ENCODE measurements at regions not wholly inside any gene's neighbourhood (a gene's known extent, or its start where the extent isn't known, plus 50 kb on each side); places are given as distances from the start of the nearest gene placed in this dataset.
"Not testable (repeated sequence)": the region's sequence is repeated elsewhere in the genome, so short reads cannot be mapped to it uniquely, and the experiment has no call there.

DNA sequence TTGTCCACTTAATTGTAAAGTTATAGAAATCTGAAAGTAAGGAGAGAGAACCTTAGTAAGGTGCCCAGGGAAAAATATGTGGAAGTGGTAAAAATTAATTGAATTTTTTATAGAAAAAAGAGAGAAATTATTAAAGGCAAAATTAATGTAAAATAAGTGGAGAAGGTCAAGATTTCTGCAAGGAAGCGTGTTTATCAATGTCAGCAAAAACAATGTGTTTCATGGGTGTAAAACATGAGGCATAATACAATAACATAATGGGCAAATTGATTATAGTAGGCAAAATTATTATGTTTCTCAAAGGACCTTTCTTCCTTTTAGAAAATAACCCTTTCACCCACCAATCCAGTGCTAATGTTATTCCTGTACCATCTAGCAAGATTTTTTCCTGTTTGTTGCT, 1520.1 kb downstream of the REEP3 start:
- Histone ChIP-seq H3K27me3 (ENCODE audit: control insufficient read depth in 1 of 2, insufficient read depth in 1 of 2, low read length in 2 of 2) (no peaks in the 10 kb centered on the region), H2BK120ac (ENCODE audit: low read depth, low read length) (no peak overlapping the region), H2AK5ac (ENCODE audit: low read length, severe bottlenecking) (no peak overlapping the region), H4K91ac (ENCODE audit: low read length) (no peak overlapping the region), H3K14ac (ENCODE audit: low read length in 2 of 2) (no peak overlapping the region), H3K18ac (ENCODE audit: low read depth in 1 of 2, low read length in 2 of 2) (no peak overlapping the region), H3K4me3 (ENCODE audit: insufficient read depth in 1 of 2, low read depth in 1 of 2, low read length in 2 of 2) (no peak overlapping the region), H3K9ac (ENCODE audit: low read length) (no peak overlapping the region), H3K27ac (ENCODE audit: low read length, poor library complexity, severe bottlenecking) (no peak overlapping the region), H3K23ac (ENCODE audit: low read length in 2 of 2) (no peak overlapping the region), H3K4ac (ENCODE audit: low read depth in 1 of 2, low read length in 2 of 2) (no peak overlapping the region), H2BK12ac (ENCODE audit: low read length in 2 of 2) (no peak overlapping the region), H3K36me3 (ENCODE audit: control insufficient read depth in 1 of 2, insufficient read depth in 2 of 2, low read depth in 1 of 2, low read length in 2 of 2) (no peaks in the 10 kb centered on the region), H3K4me2 (ENCODE audit: low read length, poor library complexity, severe bottlenecking) (no peak overlapping the region), H4K8ac (ENCODE audit: low read length) (no peak overlapping the region), H3K4me1 (ENCODE audit: control insufficient read depth, insufficient read depth, low read depth, low read length) (no peaks in the 10 kb centered on the region), H2AFZ (ENCODE audit: low read depth, low read length) (no peak overlapping the region), H3K79me1 (replicated peaks; ENCODE audit: low read length, poor library complexity, severe bottlenecking) (no peaks in the 10 kb centered on the region), H3K9me3 (ENCODE audit: control insufficient read depth, low read length) (no peaks in the 10 kb centered on the region), H2BK15ac (ENCODE audit: low read depth, poor library complexity, severe bottlenecking) (no peak overlapping the region), H2BK5ac (ENCODE audit: low read depth, low read length, poor library complexity, severe bottlenecking) (no peak overlapping the region)
- DNase-seq = no peak
- WGBS = no CpG with 5 or more reads among the region's 1 CpG

- Histone ChIP-seq H2BK15ac (ENCODE audit: low read depth, poor library complexity, severe bottlenecking) (no peak overlapping the region), H3K27ac (ENCODE audit: low read length, poor library complexity, severe bottlenecking) (no peak overlapping the region), H3K18ac (ENCODE audit: low read depth in 1 of 2, low read length in 2 of 2) (no peak overlapping the region), H3K4me1 (ENCODE audit: control insufficient read depth, insufficient read depth, low read depth, low read length) (no peaks in the 10 kb centered on the region), H3K14ac (ENCODE audit: low read length in 2 of 2) (no peak overlapping the region), H3K23ac (ENCODE audit: low read length in 2 of 2) (no peak overlapping the region), H2BK120ac (ENCODE audit: low read depth, low read length) (no peak overlapping the region), H2AFZ (ENCODE audit: low read depth, low read length) (no peak overlapping the region), H2AK5ac (ENCODE audit: low read length, severe bottlenecking) (no peak overlapping the region), H2BK12ac (ENCODE audit: low read length in 2 of 2) (no peak overlapping the region), H2BK5ac (ENCODE audit: low read depth, low read length, poor library complexity, severe bottlenecking) (no peak overlapping the region), H3K79me1 (replicated peaks; ENCODE audit: low read length, poor library complexity, severe bottlenecking) (no peaks in the 10 kb centered on the region), H3K4ac (ENCODE audit: low read depth in 1 of 2, low read length in 2 of 2) (no peak overlapping the region), H3K4me2 (ENCODE audit: low read length, poor library complexity, severe bottlenecking) (no peak overlapping the region), H3K4me3 (ENCODE audit: insufficient read depth in 1 of 2, low read depth in 1 of 2, low read length in 2 of 2) (no peak overlapping the region), H3K9ac (ENCODE audit: low read length) (no peak overlapping the region), H3K36me3 (ENCODE audit: control insufficient read depth in 1 of 2, insufficient read depth in 2 of 2, low read depth in 1 of 2, low read length in 2 of 2) (no peaks in the 10 kb centered on the region), H3K9me3 (ENCODE audit: control insufficient read depth, low read length) (no peaks in the 10 kb centered on the region), H3K27me3 (ENCODE audit: control insufficient read depth in 1 of 2, insufficient read depth in 1 of 2, low read length in 2 of 2) (no peaks in the 10 kb centered on the region), H4K8ac (ENCODE audit: low read length) (no peak overlapping the region), H4K91ac (ENCODE audit: low read length) (no peak overlapping the region)
- no peak for DNase-seq
These were observed 1521.3 kb downstream of the REEP3 start for GRCh38 chr10:65042496-65042895.

DNA sequence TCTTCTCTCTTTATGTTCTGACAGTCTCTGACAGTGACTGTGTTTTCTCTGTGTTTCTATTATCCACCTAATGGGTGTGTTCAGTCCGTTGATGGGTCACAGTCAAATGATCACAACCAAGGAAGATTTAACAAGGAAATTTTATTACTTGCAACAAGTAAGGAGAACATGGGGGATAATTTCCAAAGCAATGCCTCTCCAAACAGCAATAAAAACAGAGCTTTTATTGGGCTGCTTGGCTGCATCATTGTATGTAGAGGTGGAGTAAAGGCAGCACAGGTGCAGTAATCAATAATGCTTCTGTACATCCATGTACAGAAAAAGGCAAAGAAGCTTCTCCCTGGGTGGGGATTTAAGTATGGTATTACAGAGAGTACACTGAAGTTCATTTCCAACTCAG, 1525.6 kb downstream of the REEP3 start:
- Histone ChIP-seq H2BK120ac (ENCODE audit: low read depth, low read length) (no peak overlapping the region), H3K14ac (ENCODE audit: low read length in 2 of 2) (no peak overlapping the region), H3K27ac (ENCODE audit: low read length, poor library complexity, severe bottlenecking) (no peak overlapping the region), H3K4me2 (ENCODE audit: low read length, poor library complexity, severe bottlenecking) (no peak overlapping the region), H3K4ac (ENCODE audit: low read depth in 1 of 2, low read length in 2 of 2) (no peak overlapping the region), H3K18ac (ENCODE audit: low read depth in 1 of 2, low read length in 2 of 2) (no peak overlapping the region), H3K27me3 (ENCODE audit: control insufficient read depth in 1 of 2, insufficient read depth in 1 of 2, low read length in 2 of 2) (no peaks in the 10 kb centered on the region), H3K4me3 (ENCODE audit: insufficient read depth in 1 of 2, low read depth in 1 of 2, low read length in 2 of 2) (no peak overlapping the region), H2AFZ (ENCODE audit: low read depth, low read length) (no peak overlapping the region), H3K4me1 (ENCODE audit: control insufficient read depth, insufficient read depth, low read depth, low read length) (no peaks in the 10 kb centered on the region), H2BK12ac (ENCODE audit: low read length in 2 of 2) (no peak overlapping the region), H4K91ac (ENCODE audit: low read length) (no peak overlapping the region), H3K79me1 (replicated peaks; ENCODE audit: low read length, poor library complexity, severe bottlenecking) (no peaks in the 10 kb centered on the region), H2AK5ac (ENCODE audit: low read length, severe bottlenecking) (no peak overlapping the region), H3K36me3 (ENCODE audit: control insufficient read depth in 1 of 2, insufficient read depth in 2 of 2, low read depth in 1 of 2, low read length in 2 of 2) (no peaks in the 10 kb centered on the region), H3K23ac (ENCODE audit: low read length in 2 of 2) (no peak overlapping the region), H2BK5ac (ENCODE audit: low read depth, low read length, poor library complexity, severe bottlenecking) (no peak overlapping the region), H3K9me3 (ENCODE audit: control insufficient read depth, low read length) (no peaks in the 10 kb centered on the region), H3K9ac (ENCODE audit: low read length) (no peak overlapping the region), H4K8ac (ENCODE audit: low read length) (no peak overlapping the region), H2BK15ac (ENCODE audit: low read depth, poor library complexity, severe bottlenecking) (no peak overlapping the region)
- no peak for DNase-seq
- 50% methylated on average over 1 of the region's 1 CpG for WGBS

- not testable (repeated sequence) for H3K4me2 ChIP-seq (ENCODE audit: low read length, poor library complexity, severe bottlenecking); H3K9me3 ChIP-seq (ENCODE audit: control insufficient read depth, low read length); H2AK5ac ChIP-seq (ENCODE audit: low read length, severe bottlenecking); H2BK5ac ChIP-seq (ENCODE audit: low read depth, low read length, poor library complexity, severe bottlenecking); H3K14ac ChIP-seq (ENCODE audit: low read length in 2 of 2); H2AFZ ChIP-seq (ENCODE audit: low read depth, low read length); H3K23ac ChIP-seq (ENCODE audit: low read length in 2 of 2); H3K36me3 ChIP-seq (ENCODE audit: control insufficient read depth in 1 of 2, insufficient read depth in 2 of 2, low read depth in 1 of 2, low read length in 2 of 2); H3K27ac ChIP-seq (ENCODE audit: low read length, poor library complexity, severe bottlenecking); H2BK120ac ChIP-seq (ENCODE audit: low read depth, low read length); DNase-seq; H3K4ac ChIP-seq (ENCODE audit: low read depth in 1 of 2, low read length in 2 of 2); H3K79me1 ChIP-seq (replicated peaks; ENCODE audit: low read length, poor library complexity, severe bottlenecking); H3K4me3 ChIP-seq (ENCODE audit: insufficient read depth in 1 of 2, low read depth in 1 of 2, low read length in 2 of 2); H3K18ac ChIP-seq (ENCODE audit: low read depth in 1 of 2, low read length in 2 of 2); H3K4me1 ChIP-seq (ENCODE audit: control insufficient read depth, insufficient read depth, low read depth, low read length); H4K8ac ChIP-seq (ENCODE audit: low read length); H2BK12ac ChIP-seq (ENCODE audit: low read length in 2 of 2); H3K27me3 ChIP-seq (ENCODE audit: control insufficient read depth in 1 of 2, insufficient read depth in 1 of 2, low read length in 2 of 2); H2BK15ac ChIP-seq (ENCODE audit: low read depth, poor library complexity, severe bottlenecking); H4K91ac ChIP-seq (ENCODE audit: low read length); H3K9ac ChIP-seq (ENCODE audit: low read length)
- 95% methylated on average over 20 of the region's 22 CpGs for WGBS
These were observed 1530.9 kb downstream of the REEP3 start for GRCh38 chr10:65052111-65052510.

Data from mesenchymal stem cell (in vitro differentiated cells and primary cell).